ENCODE measurements at regions not wholly inside any gene's neighbourhood (a gene's known extent, or its start where the extent isn't known, plus 50 kb on each side); places are given as distances from the start of the nearest gene placed in this dataset.
"Not testable (repeated sequence)": the region's sequence is repeated elsewhere in the genome, so short reads cannot be mapped to it uniquely, and the experiment has no call there.

DNA sequence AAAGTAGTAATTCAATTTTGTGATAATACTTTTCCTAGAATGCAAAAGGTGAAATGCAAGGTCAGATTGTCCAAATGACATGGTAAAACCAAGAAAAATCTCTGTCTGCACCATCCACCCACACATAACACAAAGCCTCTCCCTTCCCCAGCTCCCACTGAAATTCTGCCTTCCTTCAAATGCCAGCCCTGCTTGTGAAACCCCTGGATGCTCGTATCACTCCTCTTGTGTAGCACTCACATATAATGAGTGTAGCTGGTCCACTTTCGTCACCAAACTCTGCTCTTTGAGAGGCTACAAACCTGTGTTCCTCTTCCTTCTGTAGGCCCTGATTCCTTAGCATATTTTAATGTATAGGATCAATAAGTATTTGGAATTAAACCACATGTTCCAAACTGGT lies 123.6 kb upstream of the BEND6 start:
- CTCF ChIA-PET, result no interaction called here
- 88% methylated on average over 1 of the region's 2 CpGs for WGBS (ENCODE audit: insufficient coverage)
- H3K79me2 ChIP-seq (ENCODE audit: control insufficient read depth, insufficient read depth, low read length), result no peaks in the 10 kb centered on the region

DNA sequence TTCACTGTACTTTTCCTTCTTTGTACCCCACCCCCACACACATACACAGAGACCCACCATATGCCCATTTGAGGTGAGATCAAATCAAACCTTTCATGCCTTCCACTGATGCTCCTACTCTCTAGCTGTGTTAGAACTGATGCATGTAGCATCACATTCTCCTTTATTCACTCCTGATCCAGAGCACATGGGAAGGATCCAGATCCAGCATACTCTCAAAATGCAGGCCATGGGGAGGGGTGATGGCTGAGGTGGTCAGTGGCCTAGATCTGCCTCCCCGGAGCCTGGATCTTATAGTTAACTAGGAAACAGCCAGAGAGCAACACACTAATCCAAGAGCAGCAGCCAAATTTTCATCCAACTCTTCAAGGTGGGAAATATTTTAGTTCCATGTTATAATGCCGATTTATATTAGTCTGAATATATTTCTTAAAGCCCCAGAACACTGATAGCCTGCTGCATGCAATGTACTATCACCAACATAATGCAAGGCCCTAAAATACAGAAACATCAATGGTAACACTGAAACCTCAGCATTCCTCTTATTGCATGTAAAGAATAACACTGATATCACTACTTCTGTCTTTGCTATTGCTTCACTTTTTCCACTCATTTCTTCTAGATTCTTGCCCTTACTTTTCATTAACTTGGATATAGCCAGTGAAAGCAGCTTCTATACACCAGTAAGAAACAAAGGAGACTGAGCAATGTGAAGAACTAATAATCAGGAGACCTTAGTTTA lies 126.8 kb upstream of the BEND6 start:
- intact Hi-C loops (cut with micrococcal nuclease), result no loop called here
- WGBS (ENCODE audit: insufficient coverage), result no CpG with 5 or more reads among the region's 2 CpGs
- ATAC-seq (ENCODE audit: low read depth) (no peak), DNase-seq (no peak)
- Histone ChIP-seq H3K79me2 (ENCODE audit: control insufficient read depth, insufficient read depth, low read length) (no peaks in the 10 kb centered on the region), H2AFZ (ENCODE audit: insufficient read depth, low read depth, low read length, poor library complexity, severe bottlenecking) (no peak overlapping the region), H3K4me2 (replicated peaks; ENCODE audit: low read depth, low read length, poor library complexity, severe bottlenecking) (no peak overlapping the region), H3K9ac (ENCODE audit: low read length) (no peak overlapping the region), H3K36me3 (replicated peaks in 1 of 2; ENCODE audit: control extremely low read depth in 1 of 2, control insufficient read depth in 1 of 2, extremely low read depth in 1 of 2, insufficient read depth in 2 of 2, low read length in 1 of 2) (no peaks in the 10 kb centered on the region), H3K4me3 (ENCODE audit: control extremely low read depth in 1 of 5, extremely low read depth in 1 of 5, insufficient read depth in 1 of 5, low read depth in 2 of 5, low read length in 4 of 5) (no peak overlapping the region), H3K4me1 (ENCODE audit: control insufficient read depth in 2 of 2, insufficient read depth in 2 of 2, low read length in 2 of 2) (no peaks in the 10 kb centered on the region), H3K27ac (ENCODE audit: low read length in 2 of 2) (no peak overlapping the region), H3K27me3 (replicated peaks in 1 of 4; ENCODE audit: control extremely low read depth in 1 of 4, control insufficient read depth in 3 of 4, insufficient read depth in 4 of 4, low read length in 3 of 4) (no peaks in the 10 kb centered on the region), H3K9me3 (ENCODE audit: control extremely low read depth in 1 of 3, control insufficient read depth in 2 of 3, insufficient read depth in 1 of 3, low read length in 2 of 3) (no peaks in the 10 kb centered on the region), H4K20me1 (ENCODE audit: control insufficient read depth, insufficient read depth, low read length, poor library complexity, severe bottlenecking) (no peaks in the 10 kb centered on the region)
- ChIA-PET POLR2A (no interaction called here), CTCF (no interaction called here)
- no peak for TF ChIP-seq EZH2 (IDR thresholded peaks at IDR 0.05; ENCODE audit: borderline replicate concordance, insufficient read depth, low read depth, low read length, poor library complexity, severe bottlenecking)
- TF ChIP-seq, protein P1, sequence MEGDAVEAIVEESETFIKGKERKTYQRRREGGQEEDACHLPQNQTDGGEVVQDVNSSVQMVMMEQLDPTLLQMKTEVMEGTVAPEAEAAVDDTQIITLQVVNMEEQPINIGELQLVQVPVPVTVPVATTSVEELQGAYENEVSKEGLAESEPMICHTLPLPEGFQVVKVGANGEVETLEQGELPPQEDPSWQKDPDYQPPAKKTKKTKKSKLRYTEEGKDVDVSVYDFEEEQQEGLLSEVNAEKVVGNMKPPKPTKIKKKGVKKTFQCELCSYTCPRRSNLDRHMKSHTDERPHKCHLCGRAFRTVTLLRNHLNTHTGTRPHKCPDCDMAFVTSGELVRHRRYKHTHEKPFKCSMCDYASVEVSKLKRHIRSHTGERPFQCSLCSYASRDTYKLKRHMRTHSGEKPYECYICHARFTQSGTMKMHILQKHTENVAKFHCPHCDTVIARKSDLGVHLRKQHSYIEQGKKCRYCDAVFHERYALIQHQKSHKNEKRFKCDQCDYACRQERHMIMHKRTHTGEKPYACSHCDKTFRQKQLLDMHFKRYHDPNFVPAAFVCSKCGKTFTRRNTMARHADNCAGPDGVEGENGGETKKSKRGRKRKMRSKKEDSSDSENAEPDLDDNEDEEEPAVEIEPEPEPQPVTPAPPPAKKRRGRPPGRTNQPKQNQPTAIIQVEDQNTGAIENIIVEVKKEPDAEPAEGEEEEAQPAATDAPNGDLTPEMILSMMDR (IDR thresholded peaks at IDR 0.05), result no peak
- Mint-ChIP-seq H3K4me1 (no peaks in the 10 kb centered on the region), H3K27me3 (peaks cover 6% of the 10 kb centered on the region), H3K27ac (no peak overlapping the region), H3K9me3 (ENCODE audit: insufficient read depth) (no peaks in the 10 kb centered on the region), H3K4me3 (no peak overlapping the region)

More for the DNA sequence above, 123.6 kb upstream of the BEND6 start:
- no peaks in the 10 kb centered on the region for H3K9me3 Mint-ChIP-seq (ENCODE audit: insufficient read depth)
- H4K20me1 ChIP-seq (ENCODE audit: control insufficient read depth, insufficient read depth, low read length, poor library complexity, severe bottlenecking), result no peaks in the 10 kb centered on the region
- no peak overlapping the region for H3K4me3 ChIP-seq (ENCODE audit: control extremely low read depth in 1 of 5, extremely low read depth in 1 of 5, insufficient read depth in 1 of 5, low read depth in 2 of 5, low read length in 4 of 5)
- H3K4me1 Mint-ChIP-seq, result no peaks in the 10 kb centered on the region
- no peak for ATAC-seq (ENCODE audit: low read depth)
- TF ChIP-seq, protein P1 (IDR thresholded peaks at IDR 0.05), result no peak
- no peak for TF ChIP-seq EZH2 (IDR thresholded peaks at IDR 0.05; ENCODE audit: borderline replicate concordance, insufficient read depth, low read depth, low read length, poor library complexity, severe bottlenecking)
- H3K9me3 ChIP-seq (ENCODE audit: control extremely low read depth in 1 of 3, control insufficient read depth in 2 of 3, insufficient read depth in 1 of 3, low read length in 2 of 3), result no peaks in the 10 kb centered on the region
- no peak overlapping the region for H2AFZ ChIP-seq (ENCODE audit: insufficient read depth, low read depth, low read length, poor library complexity, severe bottlenecking)
- no peak overlapping the region for H3K4me2 ChIP-seq (replicated peaks; ENCODE audit: low read depth, low read length, poor library complexity, severe bottlenecking)
- no peak overlapping the region for H3K27ac Mint-ChIP-seq
- H3K27ac ChIP-seq (ENCODE audit: low read length in 2 of 2), result no peak overlapping the region
- no peaks in the 10 kb centered on the region for H3K27me3 ChIP-seq (replicated peaks in 1 of 4; ENCODE audit: control extremely low read depth in 1 of 4, control insufficient read depth in 3 of 4, insufficient read depth in 4 of 4, low read length in 3 of 4)
- H3K4me1 ChIP-seq (ENCODE audit: control insufficient read depth in 2 of 2, insufficient read depth in 2 of 2, low read length in 2 of 2), result no peaks in the 10 kb centered on the region
- peaks cover 11% of the 10 kb centered on the region for H3K27me3 Mint-ChIP-seq
- no peak overlapping the region for H3K4me3 Mint-ChIP-seq
- no peak overlapping the region for H3K9ac ChIP-seq (ENCODE audit: low read length)
- POLR2A ChIA-PET, result no interaction called here
- H3K36me3 ChIP-seq (replicated peaks in 1 of 2; ENCODE audit: control extremely low read depth in 1 of 2, control insufficient read depth in 1 of 2, extremely low read depth in 1 of 2, insufficient read depth in 2 of 2, low read length in 1 of 2), result no peaks in the 10 kb centered on the region
- DNase-seq, result no peak
- intact Hi-C loops (cut with micrococcal nuclease), result no loop called here

DNA sequence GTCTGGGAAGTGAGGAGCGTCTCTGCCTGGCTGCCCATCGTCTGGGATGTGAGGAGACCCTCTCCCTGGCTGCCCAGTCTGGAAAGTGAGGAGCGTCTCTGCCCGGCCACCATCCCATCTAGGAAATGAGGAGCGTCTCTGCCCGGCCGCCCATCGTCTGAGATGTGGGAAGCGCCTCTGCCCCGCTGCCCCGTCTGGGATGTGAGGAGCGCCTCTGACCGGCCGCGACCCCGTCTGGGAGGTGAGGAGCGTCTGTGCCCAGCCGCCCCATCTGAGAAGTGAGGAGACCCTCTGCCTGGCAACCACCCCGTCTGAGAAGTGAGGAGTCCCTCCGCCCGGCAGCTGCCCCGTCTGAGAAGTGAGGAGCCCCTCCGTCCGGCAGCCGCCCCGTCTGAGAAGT lies 130.5 kb upstream of the BEND6 start:
- ATAC-seq (ENCODE audit: low read depth); H2AFZ ChIP-seq (ENCODE audit: insufficient read depth, low read depth, low read length, poor library complexity, severe bottlenecking); DNase-seq; H3K4me3 Mint-ChIP-seq; H3K79me2 ChIP-seq (ENCODE audit: control insufficient read depth, insufficient read depth, low read length); H3K9me3 ChIP-seq (ENCODE audit: control extremely low read depth in 1 of 3, control insufficient read depth in 2 of 3, insufficient read depth in 1 of 3, low read length in 2 of 3); H3K27ac Mint-ChIP-seq; POLR2A ChIA-PET; H3K27me3 Mint-ChIP-seq; H4K20me1 ChIP-seq (ENCODE audit: control insufficient read depth, insufficient read depth, low read length, poor library complexity, severe bottlenecking); H3K4me1 ChIP-seq (ENCODE audit: control insufficient read depth in 2 of 2, insufficient read depth in 2 of 2, low read length in 2 of 2); CTCF ChIA-PET; H3K27ac ChIP-seq (ENCODE audit: low read length in 2 of 2); H3K36me3 ChIP-seq (replicated peaks in 1 of 2; ENCODE audit: control extremely low read depth in 1 of 2, control insufficient read depth in 1 of 2, extremely low read depth in 1 of 2, insufficient read depth in 2 of 2, low read length in 1 of 2); H3K4me1 Mint-ChIP-seq; H3K9me3 Mint-ChIP-seq (ENCODE audit: insufficient read depth); H3K9ac ChIP-seq (ENCODE audit: low read length); H3K27me3 ChIP-seq (replicated peaks in 1 of 4; ENCODE audit: control extremely low read depth in 1 of 4, control insufficient read depth in 3 of 4, insufficient read depth in 4 of 4, low read length in 3 of 4); H3K4me2 ChIP-seq (replicated peaks; ENCODE audit: low read depth, low read length, poor library complexity, severe bottlenecking); H3K4me3 ChIP-seq (ENCODE audit: control extremely low read depth in 1 of 5, extremely low read depth in 1 of 5, insufficient read depth in 1 of 5, low read depth in 2 of 5, low read length in 4 of 5); intact Hi-C loops (cut with micrococcal nuclease): not testable (repeated sequence)
- 97% methylated on average over 18 of the region's 26 CpGs for WGBS (ENCODE audit: insufficient coverage)

Measured in B cell (primary cell).